Occipital lobe (tissue), 1 donor: ENCODE measurements at regions not wholly inside any gene's neighbourhood (a gene's known extent, or its start where the extent isn't known, plus 50 kb on each side); places are given as distances from the start of the nearest gene placed in this dataset.

Experiments used
- DNase-seq: peaks from one replicate; lab custom pipeline; 2025; lab: John Stamatoyannopoulos, UW

- DNase-seq, result no peak
These were observed 97.1 kb upstream of the GRIK2 start for GRCh38 chr6:101296169-101296960.

GRCh38 chr6:101302593-101302992, 90.9 kb upstream of the GRIK2 start:
- DNase-seq, result no peak

GRCh38 chr6:101303495-101303894, 90.0 kb upstream of the GRIK2 start:
- DNase-seq, result no peak

GRCh38 chr6:101312652-101313051, 80.9 kb upstream of the GRIK2 start:
- no peak for DNase-seq

GRCh38 chr6:101322921-101323320, 70.6 kb upstream of the GRIK2 start:
- DNase-seq, result no peak

GRCh38 chr6:101326411-101326810, 67.1 kb upstream of the GRIK2 start:
- no peak for DNase-seq

GRCh38 chr6:101341926-101342325, 51.6 kb upstream of the GRIK2 start:
- DNase-seq, result no peak
